HAP-1 (cell line): ENCODE measurements at regions not wholly inside any gene's neighbourhood (a gene's known extent, or its start where the extent isn't known, plus 50 kb on each side); places are given as distances from the start of the nearest gene placed in this dataset.
"Not testable (repeated sequence)": the region's sequence is repeated elsewhere in the genome, so short reads cannot be mapped to it uniquely, and the experiment has no call there.

Experiments used
- DNase-seq, 2 experiments: peaks; one replicate each; pipeline ENCODE4 v3.0.0-alpha.2; 2016 to 2020; ENCODE audit warnings: low spot score in 2 of 2
- H3K27me3 ChIP-seq: fragments of 250-450 bp; sonication (Bioruptor Pico); 2 replicates; pipeline ENCODE4 v1.5.1; 2020; ENCODE audit warnings: low read depth, mild to moderate bottlenecking, moderate library complexity
- H3K36me3 ChIP-seq: fragments of 250-450 bp; sonication (Bioruptor Pico); replicated peaks from 2 replicates; pipeline ENCODE4 v1.5.1; 2020; ENCODE audit warnings: mild to moderate bottlenecking
- H3K4me1 ChIP-seq: fragments of 250-450 bp; sonication (Bioruptor Pico); 2 replicates; pipeline ENCODE4 v1.5.1; 2020; ENCODE audit warnings: mild to moderate bottlenecking
- H3K4me3 ChIP-seq: fragments of 250-450 bp; sonication (Bioruptor Pico); 2 replicates; pipeline ENCODE4 v1.5.1; 2020; ENCODE audit warnings: mild to moderate bottlenecking, moderate library complexity
- H3K9me3 ChIP-seq: fragments of 250-450 bp; sonication (Bioruptor Pico); 2 replicates; pipeline ENCODE4 v1.5.1; 2020; ENCODE audit warnings: mild to moderate bottlenecking, moderate library complexity
- in situ Hi-C: fragments of 300-500 bp; cut with MboI; formaldehyde crosslinking; loops from 3 replicates; pipeline ENCODE4 v1.14.3; 2020; ENCODE audit warnings: low sequenced_read_pairs, inconsistent platforms, mixed read lengths

GRCh38 chr4:79209822-79210635 is 115.8 kb downstream of the NAA11 start:
- Histone ChIP-seq H3K4me1 (no peaks in the 10 kb centered on the region), H3K4me3 (no peak overlapping the region), H3K36me3 (no peaks in the 10 kb centered on the region), H3K9me3 (no peaks in the 10 kb centered on the region), H3K27me3 (no peaks in the 10 kb centered on the region)
- no peak for DNase-seq
- in situ Hi-C loops: no loop called here

DNA sequence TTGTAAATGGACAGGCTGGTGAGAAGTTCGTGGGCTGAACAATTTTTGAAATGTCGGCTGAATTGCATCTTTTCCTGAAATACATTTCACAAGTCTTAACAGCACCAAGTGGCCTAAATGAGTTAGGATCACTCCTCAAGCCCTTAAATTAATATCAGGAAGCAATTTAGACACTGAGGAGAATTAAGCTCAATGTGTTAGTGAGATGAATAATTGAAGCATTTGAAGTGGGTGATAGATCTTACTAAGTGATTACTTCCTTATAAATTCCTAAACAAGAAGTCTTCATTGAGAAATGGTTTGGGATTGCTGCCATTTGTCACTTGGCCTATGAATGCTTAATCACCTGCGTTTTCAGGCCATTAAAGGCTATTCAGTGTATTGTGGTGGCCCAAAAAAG is 116.8 kb downstream of the NAA11 start:
- in situ Hi-C loops: no loop called here
- no peaks in the 10 kb centered on the region for H3K4me1 ChIP-seq
- no peak for DNase-seq

GRCh38 chr4:79207281-79207680 is 118.6 kb downstream of the NAA11 start:
- in situ Hi-C loops: no loop called here
- H3K36me3 ChIP-seq: no peaks in the 10 kb centered on the region
- no peaks in the 10 kb centered on the region for H3K4me1 ChIP-seq

More for the DNA sequence above, 116.8 kb downstream of the NAA11 start:
- Histone ChIP-seq H3K27me3 (no peaks in the 10 kb centered on the region), H3K36me3 (no peaks in the 10 kb centered on the region), H3K9me3 (no peaks in the 10 kb centered on the region), H3K4me3 (no peak overlapping the region)

DNA sequence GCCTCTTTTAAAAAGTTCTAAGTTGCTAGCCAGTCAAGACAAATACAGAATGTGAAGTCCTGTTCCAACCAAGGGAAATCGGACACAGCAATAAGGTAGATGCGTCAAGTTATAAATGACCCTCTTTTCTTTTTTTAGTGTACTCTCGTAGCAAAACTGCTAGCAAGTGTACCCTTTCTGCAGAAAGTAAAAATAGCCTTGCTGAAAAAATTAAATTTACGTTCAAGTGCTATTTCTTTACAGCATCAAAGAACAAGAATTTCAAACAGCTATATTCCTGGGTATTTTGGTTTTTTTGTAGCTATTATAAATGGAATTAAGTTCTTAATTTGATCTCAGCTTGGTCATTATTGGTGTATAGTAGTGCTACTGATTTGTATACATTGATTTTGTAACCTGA is 119.2 kb downstream of the NAA11 start:
- no peaks in the 10 kb centered on the region for H3K36me3 ChIP-seq
- no peak overlapping the region for H3K4me3 ChIP-seq
- in situ Hi-C loops: no loop called here

More at GRCh38 chr4:79207281-79207680, 118.6 kb downstream of the NAA11 start:
- Histone ChIP-seq H3K27me3 (no peaks in the 10 kb centered on the region), H3K4me3 (no peak overlapping the region), H3K9me3 (no peaks in the 10 kb centered on the region)
- no peak for DNase-seq

GRCh38 chr4:79205121-79205520 is 120.7 kb downstream of the NAA11 start:
- Histone ChIP-seq H3K4me3 (no peak overlapping the region), H3K9me3 (no peaks in the 10 kb centered on the region), H3K4me1 (no peaks in the 10 kb centered on the region), H3K36me3 (no peaks in the 10 kb centered on the region), H3K27me3 (no peaks in the 10 kb centered on the region)
- no peak for DNase-seq
- in situ Hi-C loops: no loop called here

More for the DNA sequence above, 119.2 kb downstream of the NAA11 start:
- DNase-seq: no peak
- Histone ChIP-seq H3K27me3 (no peaks in the 10 kb centered on the region), H3K4me1 (no peaks in the 10 kb centered on the region), H3K9me3 (no peaks in the 10 kb centered on the region)

DNA sequence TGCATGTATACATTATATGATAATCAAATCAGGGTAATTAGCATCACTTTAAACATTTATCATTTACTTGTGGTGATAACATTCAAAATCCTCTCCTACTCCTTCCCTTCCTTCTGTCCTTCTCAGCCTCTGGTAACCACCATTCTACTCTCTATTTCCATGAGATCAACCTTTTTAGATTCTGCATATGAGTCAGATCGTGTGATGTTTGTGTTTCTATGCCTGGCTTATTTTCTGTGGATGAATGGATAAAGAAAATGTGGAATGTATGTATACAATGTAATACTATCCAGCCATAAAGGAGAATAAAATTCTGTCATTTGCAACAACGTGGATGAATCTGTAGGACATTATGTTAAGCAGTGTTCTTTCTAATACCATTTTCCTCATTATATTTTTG is 123.9 kb downstream of the NAA11 start:
- Histone ChIP-seq H3K27me3 (0 out of 2 replicates have a peak, but pooled peaks cover 4% of the 10 kb centered on the region), H3K36me3 (no peaks in the 10 kb centered on the region), H3K4me3 (no peak overlapping the region), H3K9me3 (no peaks in the 10 kb centered on the region), H3K4me1 (no peaks in the 10 kb centered on the region)
- DNase-seq: no peak
- in situ Hi-C loops: no loop called here

DNA sequence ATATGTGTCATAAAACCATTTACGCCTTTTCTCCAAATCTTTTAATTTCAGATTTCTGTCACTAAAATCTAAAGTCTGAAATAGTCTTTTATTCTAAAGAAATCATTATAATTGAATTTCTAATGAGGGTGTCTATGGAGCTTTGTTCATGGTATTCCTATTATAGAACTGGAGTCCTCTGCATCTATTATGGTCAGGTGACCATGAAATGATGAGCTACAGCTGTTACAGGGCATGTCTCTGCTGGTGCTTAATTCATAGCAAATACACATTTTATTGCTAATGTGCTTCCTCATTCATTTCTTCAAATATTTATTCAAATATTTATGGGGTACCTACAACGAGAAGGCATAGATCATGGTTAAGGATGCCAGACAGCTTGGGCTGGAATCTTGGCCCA is 126.1 kb downstream of the NAA11 start:
- DNase-seq: no peak
- in situ Hi-C loops: no loop called here

GRCh38 chr4:79198951-79199587 is 126.8 kb downstream of the NAA11 start:
- no peaks in the 10 kb centered on the region for H3K9me3 ChIP-seq
- no peak overlapping the region for H3K4me3 ChIP-seq
- no peak for DNase-seq
- H3K36me3 ChIP-seq: no peaks in the 10 kb centered on the region
- H3K27me3 ChIP-seq: 0 out of 2 replicates have a peak, but pooled peaks cover 4% of the 10 kb centered on the region
- in situ Hi-C loops: no loop called here
- no peaks in the 10 kb centered on the region for H3K4me1 ChIP-seq

More for the DNA sequence above, 126.1 kb downstream of the NAA11 start:
- H3K27me3 ChIP-seq: 0 out of 2 replicates have a peak, but pooled peaks cover 4% of the 10 kb centered on the region
- no peak overlapping the region for H3K4me3 ChIP-seq
- no peaks in the 10 kb centered on the region for H3K36me3 ChIP-seq
- H3K4me1 ChIP-seq: no peaks in the 10 kb centered on the region
- H3K9me3 ChIP-seq: no peaks in the 10 kb centered on the region

DNA sequence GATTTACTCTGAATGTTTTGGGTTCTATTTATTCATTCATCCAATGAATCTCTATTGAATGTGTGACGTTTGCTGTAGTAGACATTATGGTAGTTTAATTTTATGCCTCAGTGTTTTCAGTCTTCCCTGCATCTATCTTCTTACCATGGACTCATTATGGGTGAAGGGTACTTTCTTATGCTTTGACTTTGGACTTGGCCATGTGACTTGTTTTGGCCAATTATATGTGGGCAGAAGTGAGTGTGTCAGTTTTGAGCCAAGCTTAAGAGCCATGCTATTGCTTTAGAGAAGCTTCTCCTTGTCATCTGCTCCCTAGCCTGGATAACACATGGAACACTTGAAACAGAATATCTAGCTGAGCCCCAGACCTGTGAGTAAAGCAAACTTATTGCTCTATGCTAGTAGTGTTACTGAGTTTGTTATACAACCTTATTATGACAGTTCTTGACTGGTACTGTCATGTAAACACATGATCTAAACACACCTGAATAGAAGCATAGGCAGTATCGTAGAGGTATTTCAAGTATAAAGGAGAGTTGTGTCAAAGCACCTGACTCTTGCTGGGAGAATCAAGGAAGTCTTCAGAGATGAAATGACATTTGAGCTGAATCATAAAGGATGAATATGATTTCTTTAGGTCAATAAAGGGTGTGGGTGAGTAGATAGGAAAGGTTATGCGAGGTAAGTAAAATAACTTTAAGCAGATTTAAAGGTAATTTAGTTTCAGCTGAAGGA is 128.4 kb downstream of the NAA11 start:
- no peaks in the 10 kb centered on the region for H3K36me3 ChIP-seq
- DNase-seq: no peak
- no peaks in the 10 kb centered on the region for H3K9me3 ChIP-seq
- no peak overlapping the region for H3K4me3 ChIP-seq
- in situ Hi-C loops: no loop called here
- H3K27me3 ChIP-seq: 0 out of 2 replicates have a peak, but pooled peaks cover 4% of the 10 kb centered on the region
- H3K4me1 ChIP-seq: no peaks in the 10 kb centered on the region

- H3K27me3 ChIP-seq, H3K4me3 ChIP-seq, H3K4me1 ChIP-seq, in situ Hi-C loops, H3K9me3 ChIP-seq, H3K36me3 ChIP-seq, DNase-seq: not testable (repeated sequence)
These were observed 134.6 kb downstream of the NAA11 start for GRCh38 chr4:79191292-79191691.

- Histone ChIP-seq H3K4me1 (no peaks in the 10 kb centered on the region), H3K27me3 (no peaks in the 10 kb centered on the region), H3K4me3 (no peak overlapping the region), H3K36me3 (no peaks in the 10 kb centered on the region), H3K9me3 (no peaks in the 10 kb centered on the region)
- in situ Hi-C loops: no loop called here
- DNase-seq: peak in 1 of 2 experiments; percentile 4
These were observed 140.3 kb downstream of the NAA11 start for GRCh38 chr4:79185526-79186045.

GRCh38 chr4:79184476-79184875 is 141.4 kb downstream of the NAA11 start:
- no peak for DNase-seq
- Histone ChIP-seq H3K27me3 (no peaks in the 10 kb centered on the region), H3K9me3 (no peaks in the 10 kb centered on the region), H3K36me3 (no peaks in the 10 kb centered on the region), H3K4me3 (no peak overlapping the region), H3K4me1 (no peaks in the 10 kb centered on the region)
- in situ Hi-C loops: no loop called here

GRCh38 chr4:79182209-79182608 is 143.7 kb downstream of the NAA11 start:
- H3K27me3 ChIP-seq: no peaks in the 10 kb centered on the region
- no peaks in the 10 kb centered on the region for H3K9me3 ChIP-seq
- DNase-seq: no peak
- H3K4me3 ChIP-seq: no peak overlapping the region
- H3K36me3 ChIP-seq: no peaks in the 10 kb centered on the region
- in situ Hi-C loops: no loop called here
- no peaks in the 10 kb centered on the region for H3K4me1 ChIP-seq
